ENCODE measurements at regions not wholly inside any gene's neighbourhood (a gene's known extent, or its start where the extent isn't known, plus 50 kb on each side); places are given as distances from the start of the nearest gene placed in this dataset.

- Histone ChIP-seq H3K4me3 (no peak overlapping the region), H3K9me3 (no peaks in the 10 kb centered on the region), H3K4me1 (no peaks in the 10 kb centered on the region), H3K27ac (no peak overlapping the region), H3K27me3 (no peaks in the 10 kb centered on the region), H3K36me3 (no peaks in the 10 kb centered on the region)
- DNase-seq: no peak
- no peak for TF ChIP-seq CTCF (IDR thresholded peaks at IDR 0.05)
- intact Hi-C loops (cut with DNase I; ENCODE audit: low total_unique reads): no loop called here
These were observed 266.3 kb downstream of the FBXW7 start for GRCh38 chr4:152269448-152270191.

GRCh38 chr4:152267811-152268210 lies 268.1 kb downstream of the FBXW7 start:
- no peak for TF ChIP-seq CTCF (IDR thresholded peaks at IDR 0.05)
- H3K27ac ChIP-seq: no peak overlapping the region
- no peaks in the 10 kb centered on the region for H3K9me3 ChIP-seq
- intact Hi-C loops (cut with DNase I; ENCODE audit: low total_unique reads): no loop called here
- H3K36me3 ChIP-seq: no peaks in the 10 kb centered on the region
- no peaks in the 10 kb centered on the region for H3K4me1 ChIP-seq
- DNase-seq: no peak
- H3K4me3 ChIP-seq: no peak overlapping the region
- H3K27me3 ChIP-seq: no peaks in the 10 kb centered on the region

- Histone ChIP-seq H3K27ac (no peak overlapping the region), H3K36me3 (no peaks in the 10 kb centered on the region), H3K4me1 (no peaks in the 10 kb centered on the region), H3K27me3 (no peaks in the 10 kb centered on the region), H3K4me3 (no peak overlapping the region), H3K9me3 (no peaks in the 10 kb centered on the region)
- DNase-seq: no peak
- intact Hi-C loops (cut with DNase I; ENCODE audit: low total_unique reads): no loop called here
- TF ChIP-seq CTCF (IDR thresholded peaks at IDR 0.05): no peak
These were observed 268.9 kb downstream of the FBXW7 start for GRCh38 chr4:152266831-152267480.

GRCh38 chr4:152265149-152265621 lies 270.7 kb downstream of the FBXW7 start:
- H3K27ac ChIP-seq: no peak overlapping the region
- H3K4me3 ChIP-seq: no peak overlapping the region
- H3K36me3 ChIP-seq: no peaks in the 10 kb centered on the region
- H3K4me1 ChIP-seq: no peaks in the 10 kb centered on the region
- H3K27me3 ChIP-seq: no peaks in the 10 kb centered on the region
- DNase-seq: no peak
- no peak for TF ChIP-seq CTCF (IDR thresholded peaks at IDR 0.05)
- intact Hi-C loops (cut with DNase I; ENCODE audit: low total_unique reads): no loop called here
- H3K9me3 ChIP-seq: no peaks in the 10 kb centered on the region

DNA sequence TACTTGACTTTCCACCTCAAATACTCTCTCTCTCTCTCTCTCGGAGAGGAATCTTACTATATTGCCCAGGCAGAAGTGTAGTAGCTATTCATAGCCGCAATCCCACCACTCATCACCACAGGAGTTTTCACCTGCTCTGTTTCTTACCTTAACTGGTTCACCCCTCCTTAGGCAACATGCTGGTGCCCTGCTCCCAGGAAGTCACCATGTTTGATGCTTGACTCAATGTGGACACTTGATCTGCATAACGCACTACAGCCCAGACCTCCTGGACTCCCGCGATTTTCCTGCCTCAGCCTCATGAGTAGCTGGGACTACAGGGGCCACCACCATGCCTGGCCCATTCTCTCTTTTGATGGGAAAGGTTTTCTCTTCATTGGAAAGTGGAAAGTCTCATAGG lies 271.8 kb downstream of the FBXW7 start:
- Histone ChIP-seq H3K27me3 (no peaks in the 10 kb centered on the region), H3K4me1 (no peaks in the 10 kb centered on the region), H3K36me3 (no peaks in the 10 kb centered on the region), H3K4me3 (no peak overlapping the region), H3K27ac (no peak overlapping the region), H3K9me3 (no peaks in the 10 kb centered on the region)
- intact Hi-C loops (cut with DNase I; ENCODE audit: low total_unique reads): no loop called here
- no peak for TF ChIP-seq CTCF (IDR thresholded peaks at IDR 0.05)
- DNase-seq: no peak
